ENCODE measurements at regions not wholly inside any gene's neighbourhood (a gene's known extent, or its start where the extent isn't known, plus 50 kb on each side); places are given as distances from the start of the nearest gene placed in this dataset.
"Not testable (repeated sequence)": the region's sequence is repeated elsewhere in the genome, so short reads cannot be mapped to it uniquely, and the experiment has no call there.

GRCh38 chr5:56659971-56660370 lies 155.4 kb upstream of the MAP3K1 start:
- DNase-seq (ENCODE audit: low read depth): no peak

GRCh38 chr5:56658972-56659371 lies 156.4 kb upstream of the MAP3K1 start:
- DNase-seq (ENCODE audit: low read depth): no peak

- DNase-seq (ENCODE audit: low read depth): no peak
Observed at GRCh38 chr5:56656846-56657726, 158.3 kb upstream of the MAP3K1 start.

- DNase-seq (ENCODE audit: low read depth): no peak
Observed at GRCh38 chr5:56651893-56652292, 163.5 kb upstream of the MAP3K1 start.

GRCh38 chr5:56650386-56650785 lies 165.0 kb upstream of the MAP3K1 start:
- DNase-seq (ENCODE audit: low read depth): no peak

GRCh38 chr5:56649569-56649968 lies 165.8 kb upstream of the MAP3K1 start:
- DNase-seq (ENCODE audit: low read depth): no peak

- DNase-seq (ENCODE audit: low read depth): no peak
Observed at GRCh38 chr5:56648460-56649034, 166.8 kb upstream of the MAP3K1 start.

GRCh38 chr5:56647099-56647850 lies 168.1 kb upstream of the MAP3K1 start:
- DNase-seq (ENCODE audit: low read depth): no peak

- no peak for DNase-seq (ENCODE audit: low read depth)
Observed at GRCh38 chr5:56641635-56642260, 173.6 kb upstream of the MAP3K1 start.

- DNase-seq (ENCODE audit: low read depth): no peak
Observed at GRCh38 chr5:56640763-56641406, 174.5 kb upstream of the MAP3K1 start.

GRCh38 chr5:56639476-56639875 lies 175.9 kb upstream of the MAP3K1 start:
- no peak for DNase-seq (ENCODE audit: low read depth)

GRCh38 chr5:56638768-56639238 lies 176.5 kb upstream of the MAP3K1 start:
- no peak for DNase-seq (ENCODE audit: low read depth)

GRCh38 chr5:56638061-56638621 lies 177.2 kb upstream of the MAP3K1 start:
- DNase-seq (ENCODE audit: low read depth): no peak

GRCh38 chr5:56637321-56637920 lies 177.9 kb upstream of the MAP3K1 start:
- DNase-seq (ENCODE audit: low read depth): no peak

GRCh38 chr5:56633950-56634349 lies 181.4 kb upstream of the MAP3K1 start:
- no peak for DNase-seq (ENCODE audit: low read depth)

- DNase-seq (ENCODE audit: low read depth): no peak
Observed at GRCh38 chr5:56632939-56633338, 182.4 kb upstream of the MAP3K1 start.

- DNase-seq (ENCODE audit: low read depth): no peak
Observed at GRCh38 chr5:56632199-56632598, 183.2 kb upstream of the MAP3K1 start.

- DNase-seq (ENCODE audit: low read depth): no peak
Observed at GRCh38 chr5:56631719-56632118, 183.6 kb upstream of the MAP3K1 start.

GRCh38 chr5:56628616-56629015 lies 186.7 kb upstream of the MAP3K1 start:
- DNase-seq (ENCODE audit: low read depth): not testable (repeated sequence)

- DNase-seq (ENCODE audit: low read depth): no peak
Observed at GRCh38 chr5:56625541-56625940, 189.8 kb upstream of the MAP3K1 start.

GRCh38 chr5:56624751-56625150 lies 190.6 kb upstream of the MAP3K1 start:
- no peak for DNase-seq (ENCODE audit: low read depth)
